ENCODE measurements at regions not wholly inside any gene's neighbourhood (a gene's known extent, or its start where the extent isn't known, plus 50 kb on each side); places are given as distances from the start of the nearest gene placed in this dataset.

DNA sequence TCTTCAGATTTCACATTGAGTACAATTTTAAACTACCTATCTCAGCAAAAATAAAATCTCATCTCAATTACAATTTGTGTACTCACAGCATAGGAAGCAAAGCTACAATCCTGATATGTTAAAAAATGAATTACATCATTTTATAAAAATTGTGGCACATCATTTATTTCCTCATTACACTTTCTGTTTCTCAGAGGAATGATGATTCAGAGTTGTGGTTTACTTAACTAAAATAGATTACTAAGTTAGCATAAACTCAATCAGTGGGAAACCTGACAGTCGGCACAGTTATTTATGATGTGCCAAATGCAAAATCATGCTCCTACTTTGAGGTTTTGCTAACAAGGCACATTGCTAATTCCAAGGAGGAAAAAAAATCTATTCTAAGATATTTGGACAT is 325.0 kb downstream of the FBXO8 start (continued):
- TF ChIP-seq, protein P1, sequence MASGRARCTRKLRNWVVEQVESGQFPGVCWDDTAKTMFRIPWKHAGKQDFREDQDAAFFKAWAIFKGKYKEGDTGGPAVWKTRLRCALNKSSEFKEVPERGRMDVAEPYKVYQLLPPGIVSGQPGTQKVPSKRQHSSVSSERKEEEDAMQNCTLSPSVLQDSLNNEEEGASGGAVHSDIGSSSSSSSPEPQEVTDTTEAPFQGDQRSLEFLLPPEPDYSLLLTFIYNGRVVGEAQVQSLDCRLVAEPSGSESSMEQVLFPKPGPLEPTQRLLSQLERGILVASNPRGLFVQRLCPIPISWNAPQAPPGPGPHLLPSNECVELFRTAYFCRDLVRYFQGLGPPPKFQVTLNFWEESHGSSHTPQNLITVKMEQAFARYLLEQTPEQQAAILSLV (tag; IDR thresholded peaks at IDR 0.05), result no peak
- TF ChIP-seq HINFP (tag; conservative IDR thresholded peaks at IDR 0.05; ENCODE audit: low read depth) (no peak), HMBOX1 (IDR thresholded peaks at IDR 0.05) (peak; percentile 81), SNAPC5 (CRISPR knock-in tag; IDR thresholded peaks at IDR 0.05) (no peak), ZNF584 (CRISPR knock-in tag; IDR thresholded peaks at IDR 0.05; ENCODE audit: low read depth) (no peak), PHF8 (IDR thresholded peaks at IDR 0.05; ENCODE audit: borderline replicate concordance, low read length) (no peak), ZNF354B (CRISPR knock-in tag; IDR thresholded peaks at IDR 0.05) (no peak)
- TF ChIP-seq, protein P2, sequence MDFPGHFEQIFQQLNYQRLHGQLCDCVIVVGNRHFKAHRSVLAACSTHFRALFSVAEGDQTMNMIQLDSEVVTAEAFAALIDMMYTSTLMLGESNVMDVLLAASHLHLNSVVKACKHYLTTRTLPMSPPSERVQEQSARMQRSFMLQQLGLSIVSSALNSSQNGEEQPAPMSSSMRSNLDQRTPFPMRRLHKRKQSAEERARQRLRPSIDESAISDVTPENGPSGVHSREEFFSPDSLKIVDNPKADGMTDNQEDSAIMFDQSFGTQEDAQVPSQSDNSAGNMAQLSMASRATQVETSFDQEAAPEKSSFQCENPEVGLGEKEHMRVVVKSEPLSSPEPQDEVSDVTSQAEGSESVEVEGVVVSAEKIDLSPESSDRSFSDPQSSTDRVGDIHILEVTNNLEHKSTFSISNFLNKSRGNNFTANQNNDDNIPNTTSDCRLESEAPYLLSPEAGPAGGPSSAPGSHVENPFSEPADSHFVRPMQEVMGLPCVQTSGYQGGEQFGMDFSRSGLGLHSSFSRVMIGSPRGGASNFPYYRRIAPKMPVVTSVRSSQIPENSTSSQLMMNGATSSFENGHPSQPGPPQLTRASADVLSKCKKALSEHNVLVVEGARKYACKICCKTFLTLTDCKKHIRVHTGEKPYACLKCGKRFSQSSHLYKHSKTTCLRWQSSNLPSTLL (IDR thresholded peaks at IDR 0.05), result no peak

Data from K562 (cell line).